Loucy (cell line): ENCODE measurements at regions not wholly inside any gene's neighbourhood (a gene's known extent, or its start where the extent isn't known, plus 50 kb on each side); places are given as distances from the start of the nearest gene placed in this dataset.

Experiments
- EZH2phosphoT487 ChIP-seq: fragments of 200-600 bp; IDR thresholded peaks from 2 replicates; pipeline ENCODE4 v1.6.1; 2018; ENCODE audit warnings: antibody characterized with exemption, mild to moderate bottlenecking, moderate library complexity, borderline replicate concordance
- TF ChIP-seq, protein P1 (sequence below): fragments of 200-600 bp; sonication (generic); conservative IDR thresholded peaks from 2 replicates; pipeline ENCODE4 v1.5.1; 2014; ENCODE audit warnings: mild to moderate bottlenecking, antibody characterized with exemption, low read length

GRCh38 chr17:15096511-15096910 lies 168.6 kb downstream of the PMP22 start:
- TF ChIP-seq, protein P1, sequence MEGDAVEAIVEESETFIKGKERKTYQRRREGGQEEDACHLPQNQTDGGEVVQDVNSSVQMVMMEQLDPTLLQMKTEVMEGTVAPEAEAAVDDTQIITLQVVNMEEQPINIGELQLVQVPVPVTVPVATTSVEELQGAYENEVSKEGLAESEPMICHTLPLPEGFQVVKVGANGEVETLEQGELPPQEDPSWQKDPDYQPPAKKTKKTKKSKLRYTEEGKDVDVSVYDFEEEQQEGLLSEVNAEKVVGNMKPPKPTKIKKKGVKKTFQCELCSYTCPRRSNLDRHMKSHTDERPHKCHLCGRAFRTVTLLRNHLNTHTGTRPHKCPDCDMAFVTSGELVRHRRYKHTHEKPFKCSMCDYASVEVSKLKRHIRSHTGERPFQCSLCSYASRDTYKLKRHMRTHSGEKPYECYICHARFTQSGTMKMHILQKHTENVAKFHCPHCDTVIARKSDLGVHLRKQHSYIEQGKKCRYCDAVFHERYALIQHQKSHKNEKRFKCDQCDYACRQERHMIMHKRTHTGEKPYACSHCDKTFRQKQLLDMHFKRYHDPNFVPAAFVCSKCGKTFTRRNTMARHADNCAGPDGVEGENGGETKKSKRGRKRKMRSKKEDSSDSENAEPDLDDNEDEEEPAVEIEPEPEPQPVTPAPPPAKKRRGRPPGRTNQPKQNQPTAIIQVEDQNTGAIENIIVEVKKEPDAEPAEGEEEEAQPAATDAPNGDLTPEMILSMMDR, result no peak
- TF ChIP-seq EZH2phosphoT487, result no peak
